ENCODE measurements at regions not wholly inside any gene's neighbourhood (a gene's known extent, or its start where the extent isn't known, plus 50 kb on each side); places are given as distances from the start of the nearest gene placed in this dataset.

GRCh38 chr10:105756386-105756785, 1115.3 kb downstream of the SORCS3 start:
- TF ChIP-seq EP300 (IDR thresholded peaks at IDR 0.05; ENCODE audit: borderline replicate concordance in 1 of 2, low read depth in 2 of 2, low read length in 2 of 2) (no peak), CBX8 (IDR thresholded peaks at IDR 0.05; ENCODE audit: borderline replicate concordance, low read depth, low read length) (no peak), SIRT6 (IDR thresholded peaks at IDR 0.05; ENCODE audit: low read length) (no peak)
